ENCODE measurements at regions not wholly inside any gene's neighbourhood (a gene's known extent, or its start where the extent isn't known, plus 50 kb on each side); places are given as distances from the start of the nearest gene placed in this dataset.
"Not testable (repeated sequence)": the region's sequence is repeated elsewhere in the genome, so short reads cannot be mapped to it uniquely, and the experiment has no call there.

- no peak for DNase-seq (ENCODE audit: low read depth in 2 of 2)
Measured at GRCh38 chr2:118469103-118469502, 378.3 kb downstream of the EN1 start.

- no peak for DNase-seq (ENCODE audit: low read depth in 2 of 2)
Measured at GRCh38 chr2:118464546-118465265, 376.4 kb downstream of the INSIG2 start.

DNA sequence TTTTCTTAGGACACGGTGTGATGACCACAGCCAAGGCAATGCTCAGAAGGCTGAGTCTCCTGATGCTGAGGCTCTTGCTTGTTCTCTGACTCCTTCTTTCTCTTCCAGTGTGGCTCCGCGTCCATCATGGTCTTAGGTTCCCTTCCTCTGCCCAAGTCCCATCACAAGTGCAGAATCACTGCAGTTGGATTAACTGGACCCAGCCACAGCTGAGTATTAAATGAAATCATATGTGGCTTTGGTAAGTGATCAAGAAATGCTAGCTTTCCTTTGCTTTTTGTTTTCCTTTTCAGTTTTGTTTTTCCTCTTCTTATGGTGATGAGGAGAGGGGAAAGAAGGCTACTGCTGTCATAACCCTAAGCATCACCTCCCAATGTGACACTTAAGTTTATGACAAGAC, 375.8 kb downstream of the INSIG2 start:
- no peak for DNase-seq (ENCODE audit: low read depth in 2 of 2)

DNA sequence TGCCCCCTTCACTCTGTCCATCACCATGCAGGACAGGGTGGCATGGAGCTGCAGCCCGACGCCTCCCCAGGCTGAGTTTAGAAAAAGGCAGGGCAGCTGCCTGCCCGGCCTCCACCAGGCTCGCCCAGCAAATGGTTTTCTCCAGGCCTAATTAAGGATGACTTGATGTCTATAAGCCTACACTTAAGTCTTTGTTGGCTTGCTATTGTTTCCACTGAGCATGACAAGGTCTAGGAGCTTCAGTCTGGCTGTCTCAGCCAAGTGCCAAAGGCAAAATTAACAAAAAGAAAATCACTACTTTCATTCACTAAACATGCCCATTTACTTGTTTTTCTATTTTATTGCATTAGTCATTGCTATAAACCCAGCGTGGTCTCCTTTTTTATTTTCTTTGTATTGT, 372.2 kb downstream of the INSIG2 start:
- no peak for DNase-seq (ENCODE audit: low read depth in 2 of 2)

DNA sequence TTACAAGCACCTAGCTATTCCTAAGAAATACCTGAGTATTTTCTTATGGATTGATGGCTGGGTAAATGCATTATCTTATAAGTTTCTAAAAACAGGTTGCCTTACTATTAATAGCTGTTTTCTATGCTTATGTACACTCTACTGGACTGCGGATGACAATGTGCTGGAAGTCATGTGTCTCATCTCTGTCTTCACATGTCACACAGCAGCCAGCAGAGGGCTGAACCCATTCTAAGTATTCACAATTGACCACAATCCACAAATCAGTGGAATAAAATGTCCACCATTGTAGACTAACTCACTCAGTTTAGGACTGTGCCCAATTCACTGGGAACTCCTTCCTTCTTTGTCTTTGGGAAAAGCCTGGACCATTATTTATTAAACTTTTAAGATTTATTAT, 371.2 kb downstream of the INSIG2 start:
- no peak for DNase-seq (ENCODE audit: low read depth in 2 of 2)

DNA sequence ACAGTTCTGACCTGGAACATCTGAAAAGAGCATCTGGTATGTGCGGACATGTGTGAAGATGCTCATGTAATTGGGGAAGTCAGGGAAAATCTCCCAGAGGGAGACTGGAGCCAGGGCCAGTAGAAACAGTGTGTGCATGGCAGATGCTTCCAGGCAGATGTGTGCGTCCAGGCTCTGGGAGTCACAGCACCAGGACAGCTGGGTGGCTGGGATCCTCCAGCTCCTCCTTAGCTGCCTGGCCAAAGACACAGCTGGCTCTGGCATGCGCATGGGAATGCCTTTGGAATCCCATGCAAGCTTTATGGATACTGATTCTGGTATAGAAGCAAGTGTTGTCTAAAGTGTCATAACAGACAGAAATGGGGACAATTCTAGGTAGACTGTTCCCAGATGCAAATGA, 369.7 kb downstream of the INSIG2 start:
- DNase-seq (ENCODE audit: low read depth in 2 of 2) = no peak

DNA sequence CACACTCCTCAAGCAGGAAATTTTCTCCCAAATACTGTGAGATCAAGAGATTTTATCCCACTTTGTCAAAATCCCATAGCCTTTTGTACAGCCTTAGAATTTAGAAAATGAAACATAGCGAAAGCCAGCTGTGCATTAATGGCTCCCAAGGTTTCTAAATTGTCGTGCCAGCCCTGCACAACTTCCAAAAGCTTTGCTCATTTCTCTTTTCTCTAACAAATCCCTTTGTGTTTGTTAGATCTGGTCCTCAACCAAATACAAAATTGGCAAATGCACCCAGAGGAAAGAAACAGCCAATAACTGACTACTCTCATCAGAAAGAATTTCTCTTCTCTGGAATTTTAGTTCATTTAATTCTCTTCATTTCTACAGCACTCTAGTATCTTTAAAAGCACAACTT, 361.1 kb downstream of the INSIG2 start:
- no peak for DNase-seq (ENCODE audit: low read depth in 2 of 2)

GRCh38 chr2:118443596-118443995, 355.3 kb downstream of the INSIG2 start:
- DNase-seq (ENCODE audit: low read depth in 2 of 2) = no peak

DNA sequence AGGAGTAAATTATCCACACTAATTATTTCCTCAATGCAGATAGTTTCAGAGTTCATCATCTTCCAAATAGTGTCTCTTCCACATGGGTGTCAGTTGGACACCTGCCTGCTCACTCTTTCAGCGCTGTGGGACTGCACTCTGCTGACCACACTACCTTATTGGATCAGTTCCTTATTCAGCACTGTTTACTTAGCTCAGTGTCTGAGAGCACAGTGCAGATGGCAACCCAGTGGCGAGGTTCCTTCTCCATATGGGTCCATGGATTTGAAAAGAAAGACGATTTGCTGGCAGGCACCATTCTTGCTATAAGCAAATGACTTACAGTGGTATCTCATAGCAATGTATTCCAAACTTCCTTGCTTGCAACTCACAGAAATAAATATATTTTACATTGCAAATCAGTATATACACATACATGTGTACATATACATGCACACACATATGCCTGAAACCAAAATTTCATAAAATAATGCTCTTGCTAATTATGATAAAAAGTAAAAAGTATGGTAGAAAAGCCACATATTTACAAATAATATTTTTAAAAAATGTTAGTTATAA, 354.8 kb downstream of the INSIG2 start:
- DNase-seq (ENCODE audit: low read depth in 2 of 2) = no peak

DNA sequence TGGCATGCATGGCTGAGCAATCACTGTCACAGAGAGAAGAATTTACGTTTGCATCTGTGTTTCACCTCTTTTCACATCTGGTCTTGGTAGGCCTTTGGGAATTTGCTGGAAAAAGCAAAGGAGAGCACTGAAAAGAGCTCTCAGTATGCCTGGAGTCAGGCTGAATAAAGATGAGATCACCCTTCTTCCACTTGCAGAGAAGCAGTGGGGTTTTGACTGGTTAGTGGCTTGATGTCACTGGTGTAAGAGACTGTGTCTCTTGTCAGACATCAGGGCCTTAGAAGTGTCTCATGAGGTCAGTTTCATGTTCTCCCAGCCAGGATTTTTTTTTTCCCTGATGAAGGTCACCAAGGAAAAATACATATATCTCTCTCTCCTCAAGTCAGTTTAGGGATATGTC, 353.8 kb downstream of the INSIG2 start:
- DNase-seq (ENCODE audit: low read depth in 2 of 2) = no peak

DNA sequence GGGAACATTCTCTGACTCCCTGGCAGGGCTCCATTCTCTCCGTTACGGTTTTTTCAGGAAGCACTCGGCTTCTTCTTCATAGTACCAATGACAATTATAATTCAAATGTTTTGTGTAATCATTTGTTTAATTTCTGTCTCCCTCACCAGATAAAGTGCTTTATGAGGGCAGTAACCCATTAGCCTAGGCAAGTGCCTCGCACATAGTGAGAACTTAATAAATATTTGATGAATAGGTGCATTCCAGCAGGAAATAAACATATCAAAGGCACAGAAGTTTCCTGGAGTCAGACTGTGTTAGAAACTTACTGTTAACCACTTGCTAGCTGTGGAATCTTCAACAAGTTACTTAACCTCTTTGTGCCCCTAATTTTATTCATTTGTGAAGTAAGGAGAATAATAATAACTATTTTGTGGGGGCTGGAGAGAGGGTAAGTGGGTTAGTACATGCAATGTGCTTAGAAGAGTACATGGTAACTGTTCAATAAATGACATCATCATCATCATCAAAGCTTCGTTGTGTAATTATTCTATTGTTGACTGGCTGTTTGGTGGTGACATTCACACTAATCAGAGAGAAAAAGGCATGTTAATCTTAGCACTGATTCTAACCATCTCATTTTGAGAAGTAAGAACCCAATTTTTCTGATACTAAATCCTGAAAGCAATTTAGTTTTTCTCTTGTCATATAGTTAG, 352.3 kb downstream of the INSIG2 start:
- no peak for DNase-seq (ENCODE audit: low read depth in 2 of 2)

- DNase-seq (ENCODE audit: low read depth in 2 of 2) = no peak
Measured at GRCh38 chr2:118437501-118437900, 349.2 kb downstream of the INSIG2 start.

GRCh38 chr2:118431997-118432396, 343.7 kb downstream of the INSIG2 start:
- no peak for DNase-seq (ENCODE audit: low read depth in 2 of 2)

DNA sequence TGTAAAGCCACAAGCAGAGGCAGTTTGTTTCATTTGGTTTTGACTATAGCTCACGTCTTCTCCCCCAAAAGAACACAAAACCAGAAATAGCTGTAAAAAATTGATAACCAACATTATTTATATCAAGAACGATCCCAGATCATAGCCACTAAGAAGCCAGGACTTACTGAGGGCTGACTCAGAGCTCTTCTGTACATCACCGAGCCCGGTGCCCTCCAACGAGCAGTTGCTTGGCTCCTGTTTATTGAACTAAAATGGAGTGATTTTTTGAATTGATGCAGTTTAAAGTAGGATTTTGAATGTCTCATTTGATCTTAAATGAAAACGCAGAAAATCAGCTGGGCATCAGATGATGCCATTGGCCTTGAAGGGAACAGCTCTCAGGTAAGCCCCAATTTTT, 343.3 kb downstream of the INSIG2 start:
- no peak for DNase-seq (ENCODE audit: low read depth in 2 of 2)

DNA sequence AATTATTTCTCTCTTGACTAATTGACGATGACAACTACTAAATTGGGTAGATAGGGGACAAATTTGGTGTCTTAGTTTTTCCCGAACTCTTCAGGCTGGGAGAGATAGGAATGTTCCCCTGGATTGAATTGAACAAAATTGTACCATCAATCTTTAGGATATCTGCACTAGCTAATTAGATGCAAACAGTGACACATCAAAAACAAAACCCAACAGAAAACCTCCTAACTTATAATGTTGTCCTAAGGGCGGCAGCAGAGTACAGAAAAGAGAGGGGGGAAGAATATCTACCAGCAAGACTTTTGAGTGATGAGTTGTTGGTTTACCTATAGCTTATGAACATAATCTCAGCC, 342.9 kb downstream of the INSIG2 start:
- DNase-seq (ENCODE audit: low read depth in 2 of 2) = no peak

GRCh38 chr2:118430510-118431164, 342.4 kb downstream of the INSIG2 start:
- DNase-seq (ENCODE audit: low read depth in 2 of 2) = no peak

- DNase-seq (ENCODE audit: low read depth in 2 of 2) = no peak
Measured at GRCh38 chr2:118425191-118425590, 336.9 kb downstream of the INSIG2 start.

GRCh38 chr2:118423776-118424175, 335.5 kb downstream of the INSIG2 start:
- DNase-seq (ENCODE audit: low read depth in 2 of 2) = no peak

DNA sequence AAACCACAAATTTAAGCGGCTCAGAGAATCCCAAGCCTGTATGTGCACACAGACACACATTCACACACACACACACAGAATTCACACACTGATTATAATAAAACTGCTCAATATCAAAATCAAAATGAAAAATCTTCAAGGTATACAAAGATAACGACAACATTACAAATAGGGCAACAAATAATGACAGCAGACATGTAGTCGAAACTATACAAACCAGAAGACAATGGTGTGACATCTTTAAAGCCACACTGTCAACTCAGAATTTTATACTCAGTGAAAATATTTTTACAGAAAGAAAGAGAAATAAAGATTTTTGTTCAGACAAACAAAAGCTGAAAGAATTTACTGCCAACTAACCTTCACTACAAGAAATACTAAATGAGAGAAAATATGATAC, 333.4 kb downstream of the INSIG2 start:
- DNase-seq (ENCODE audit: low read depth in 2 of 2) = no peak

DNA sequence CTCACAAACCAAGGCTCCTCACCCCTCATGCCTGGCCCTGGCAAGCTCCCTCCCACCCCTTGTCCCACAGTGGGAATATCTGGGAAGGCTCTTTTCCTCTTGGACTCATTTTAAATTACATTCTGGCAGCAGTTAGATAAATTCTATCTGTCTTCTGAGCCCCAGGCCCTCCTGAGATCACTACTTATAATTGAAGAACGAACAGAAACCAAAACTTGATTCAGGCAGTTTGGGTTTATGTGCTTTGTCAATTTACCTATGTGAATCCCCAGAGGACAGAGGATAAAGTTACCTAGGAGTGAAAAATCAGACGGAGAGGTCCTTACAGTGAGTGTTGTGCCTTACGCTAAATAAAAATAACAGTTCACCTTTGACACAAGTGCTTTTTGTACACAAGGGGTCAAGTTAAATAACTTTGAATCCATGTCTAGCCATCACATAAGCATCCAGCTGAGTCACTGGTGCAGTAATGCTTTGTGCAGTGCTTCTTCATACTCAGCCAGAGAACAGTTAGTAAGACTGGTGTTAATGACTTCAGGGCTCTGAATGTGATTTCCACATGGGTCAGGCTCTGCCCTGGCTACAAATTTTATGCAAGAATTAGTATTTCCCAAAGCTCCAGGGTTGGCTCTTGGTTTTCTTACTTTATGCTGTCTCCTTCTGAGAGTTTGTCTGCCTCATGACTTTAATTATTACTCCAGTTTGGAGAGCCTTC, 329.3 kb downstream of the INSIG2 start:
- DNase-seq (ENCODE audit: low read depth in 2 of 2) = no peak

DNA sequence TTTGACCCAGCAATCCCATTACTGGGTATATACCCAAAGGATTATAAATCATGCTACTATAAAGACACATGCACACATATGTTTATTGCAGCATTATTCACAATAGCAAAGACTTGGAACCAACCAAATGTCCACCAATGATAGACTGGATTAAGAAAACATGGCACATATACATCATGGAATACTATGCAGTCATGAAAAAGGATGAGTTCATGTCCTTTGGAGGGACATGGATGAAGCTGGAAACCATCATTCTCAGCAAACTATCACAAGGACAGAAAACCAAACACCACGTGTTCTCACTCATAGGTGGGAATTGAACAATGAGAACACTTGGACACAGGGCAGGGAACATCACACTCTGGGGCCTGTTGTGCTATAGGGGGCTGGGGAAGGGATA, 326.9 kb downstream of the INSIG2 start:
- DNase-seq (ENCODE audit: low read depth in 2 of 2) = not testable (repeated sequence)

Measured in stimulated activated CD4-positive, alpha-beta T cell treated with anti-CD3 and anti-CD28 coated beads, Interleukin-1b, Interleukin-23, amount 100 ng/mL, for 4 hours (primary cell).